GM21447 (cell line): ENCODE measurements at regions not wholly inside any gene's neighbourhood (a gene's known extent, or its start where the extent isn't known, plus 50 kb on each side); places are given as distances from the start of the nearest gene placed in this dataset.

Experiments
- ATAC-seq: cut with Tn5 transposase; IDR thresholded peaks from one replicate; pipeline ENCODE4 v1.9.1; 2021; ENCODE audit not compliant: unreplicated experiment

DNA sequence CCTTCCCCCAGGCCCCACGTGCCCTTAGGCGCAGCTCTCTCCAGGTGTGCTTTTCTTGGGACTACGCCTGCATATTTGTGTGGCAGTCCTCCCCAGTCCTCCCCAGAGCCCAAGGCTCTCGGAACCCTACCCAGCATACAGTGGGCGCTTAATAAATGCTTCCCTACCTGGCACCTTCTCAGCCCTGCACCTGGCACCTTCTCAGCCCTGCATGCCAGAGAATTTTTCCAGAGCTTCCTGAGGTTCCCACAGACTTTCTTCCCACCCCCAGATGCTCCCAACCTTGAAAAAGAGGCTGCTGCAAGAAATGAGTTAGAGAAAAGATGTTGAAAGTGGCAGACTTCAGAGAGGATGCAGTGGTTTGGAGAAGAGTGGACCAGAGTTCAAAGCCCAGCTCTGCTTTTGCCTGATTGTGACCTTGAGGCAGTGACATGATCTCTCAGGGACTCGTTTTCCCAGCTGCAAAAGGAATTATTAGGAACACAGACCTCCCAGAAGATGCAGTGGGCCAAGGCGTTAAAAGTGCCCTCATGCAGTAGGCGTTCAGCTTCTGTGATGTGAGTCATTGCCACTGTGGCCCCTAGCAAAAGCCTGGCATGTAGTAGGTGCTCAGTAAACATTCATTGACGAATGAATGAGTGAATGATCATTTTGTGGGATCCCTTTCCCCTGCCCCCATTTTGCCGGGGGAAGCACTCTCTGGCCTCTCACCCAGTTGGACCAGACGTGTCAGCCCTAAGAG lies 167.2 kb downstream of the PHETA1 start:
- ATAC-seq, result no peak

DNA sequence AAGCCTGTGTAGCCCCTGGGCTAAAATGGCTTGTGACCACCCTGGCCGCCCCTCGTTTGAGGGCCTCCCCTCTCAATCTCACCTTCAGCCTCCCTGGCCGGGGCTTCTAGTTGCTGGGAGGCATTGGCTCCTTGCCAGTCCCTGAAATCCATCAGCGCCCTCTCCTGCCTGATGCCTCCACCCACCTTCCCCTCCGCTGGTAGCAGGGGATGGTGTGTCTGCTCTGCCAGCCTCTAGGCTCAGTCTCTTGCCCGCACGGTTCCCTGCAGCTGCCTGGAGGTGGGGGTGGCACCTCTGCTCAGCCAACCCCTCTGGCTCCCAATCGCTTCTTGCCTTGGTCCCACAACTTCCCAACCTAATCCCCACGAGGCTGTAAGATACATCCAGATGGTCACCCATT lies 167.9 kb downstream of the PHETA1 start:
- ATAC-seq, result no peak

- ATAC-seq, result no peak
These were observed 171.4 kb downstream of the PHETA1 start for GRCh38 chr12:111197376-111197944.

GRCh38 chr12:111196532-111196931 lies 172.4 kb downstream of the PHETA1 start:
- no peak for ATAC-seq

DNA sequence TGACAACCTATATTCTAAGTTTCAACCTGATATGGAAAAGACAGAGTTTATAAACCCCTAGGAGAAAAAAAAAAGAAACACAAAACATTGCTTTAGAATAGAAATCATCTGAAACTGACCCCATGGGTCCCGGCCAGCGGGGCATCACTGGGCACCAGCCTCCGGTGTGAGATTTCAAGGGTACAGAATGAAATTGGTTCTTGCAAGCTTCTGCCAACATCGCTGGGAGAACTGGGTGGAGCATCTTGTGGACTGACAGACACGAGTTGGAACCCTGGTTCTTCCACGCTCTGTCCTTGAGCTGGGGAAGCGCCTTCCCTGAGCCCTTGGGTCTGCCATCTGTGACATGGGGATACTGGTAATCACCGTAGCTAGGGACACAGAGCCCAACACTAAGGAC lies 173.6 kb downstream of the PHETA1 start:
- no peak for ATAC-seq

DNA sequence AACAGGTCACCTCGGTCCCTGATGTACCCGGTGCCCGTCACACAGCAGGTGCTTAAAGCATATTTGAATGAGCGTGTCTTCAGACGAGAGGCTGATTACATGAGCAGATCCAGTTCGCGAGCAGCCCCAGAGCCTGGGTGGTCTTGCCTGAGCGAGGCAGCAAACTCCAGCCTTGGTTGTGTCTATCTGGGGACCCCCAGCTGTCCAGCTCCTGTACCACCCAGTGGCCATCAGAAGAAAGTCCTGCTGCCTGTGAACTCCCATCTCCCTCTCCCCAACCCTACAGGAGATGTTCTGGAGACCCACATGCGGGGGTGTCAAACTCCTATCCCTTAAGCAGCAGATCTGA lies 174.2 kb downstream of the PHETA1 start:
- ATAC-seq, result no peak

GRCh38 chr12:111193977-111194702 lies 174.8 kb downstream of the PHETA1 start:
- ATAC-seq, result no peak

DNA sequence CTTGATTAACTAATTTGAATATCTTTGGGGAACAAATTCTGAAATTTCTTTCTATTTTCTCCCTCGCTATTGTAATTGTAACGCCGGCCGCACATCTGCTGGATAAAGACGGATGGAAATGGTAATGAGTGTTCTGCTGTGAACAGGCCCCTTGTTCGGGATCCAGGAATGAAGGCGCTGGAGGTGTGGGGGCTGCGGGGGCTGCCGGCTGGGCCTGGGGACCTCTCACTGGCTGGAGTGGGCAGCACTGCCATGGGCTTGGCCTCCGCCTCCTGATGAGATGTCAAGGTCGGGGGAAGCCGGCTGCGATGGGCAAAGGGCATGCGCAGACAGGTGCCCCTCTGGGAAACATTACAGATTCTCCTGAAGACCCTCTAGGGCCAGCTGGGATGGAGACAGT lies 175.4 kb downstream of the PHETA1 start:
- no peak for ATAC-seq

DNA sequence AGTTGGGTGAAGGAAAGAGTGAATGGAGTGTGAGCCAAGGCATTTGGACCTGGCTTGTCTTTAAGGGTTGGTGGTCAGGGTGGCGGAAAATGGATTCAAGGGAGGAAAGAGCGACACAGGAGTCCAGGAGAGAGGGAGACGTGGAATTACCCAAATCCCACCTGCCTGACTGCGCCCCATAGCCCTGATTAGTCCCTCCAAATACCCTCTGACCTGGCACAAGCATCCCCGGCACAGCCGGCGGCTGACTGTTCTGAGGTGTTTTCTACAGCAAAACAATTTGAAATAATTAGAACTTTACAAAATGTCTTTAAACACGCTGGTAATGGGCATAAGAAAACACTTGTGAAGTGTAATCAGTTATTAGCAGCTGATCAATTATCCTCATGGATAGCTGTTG lies 175.8 kb downstream of the PHETA1 start:
- no peak for ATAC-seq

- no peak for ATAC-seq
These were observed 176.2 kb downstream of the PHETA1 start for GRCh38 chr12:111192647-111193046.

- ATAC-seq, result no peak
These were observed 178.0 kb downstream of the PHETA1 start for GRCh38 chr12:111190741-111191526.

DNA sequence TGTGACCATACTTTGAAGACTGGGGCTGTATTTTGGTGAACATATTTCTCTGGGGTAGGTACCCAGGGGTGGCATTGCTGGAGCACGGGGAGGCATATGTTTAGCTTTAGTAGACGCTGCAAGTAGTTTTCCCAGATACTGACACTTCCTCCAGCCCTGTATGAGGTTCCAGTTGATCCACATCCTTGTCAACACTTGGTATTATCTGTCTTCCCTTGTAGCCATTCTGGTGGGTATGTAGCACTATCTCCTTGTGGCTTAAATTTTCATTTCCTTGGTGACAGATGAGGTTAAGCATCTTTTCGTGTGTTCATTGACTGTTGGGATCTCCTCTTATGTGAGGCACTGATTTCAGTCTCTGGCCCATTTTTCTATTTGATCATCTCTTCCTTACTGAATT lies 179.1 kb downstream of the PHETA1 start:
- ATAC-seq, result no peak

GRCh38 chr12:111188436-111188835 lies 180.5 kb downstream of the PHETA1 start:
- ATAC-seq, result no peak

GRCh38 chr12:111186347-111186746 lies 182.5 kb downstream of the PHETA1 start:
- no peak for ATAC-seq

DNA sequence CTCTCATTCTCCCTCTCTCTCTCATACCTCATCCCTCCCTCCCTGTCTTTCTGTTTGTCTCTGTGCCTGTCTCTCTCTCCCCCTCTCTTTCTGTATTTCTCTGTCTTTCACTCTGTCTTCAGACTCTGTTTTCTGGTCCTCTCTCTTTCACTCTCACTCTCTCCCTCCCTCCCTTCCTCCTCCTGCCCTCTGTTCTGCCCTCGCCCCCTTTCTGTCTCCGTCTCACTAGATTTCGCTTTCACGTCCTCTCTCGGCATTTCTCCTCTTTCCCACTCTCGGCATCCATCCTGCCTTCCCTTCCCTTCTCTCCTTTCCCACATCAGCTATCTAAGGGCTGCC lies 183.0 kb downstream of the PHETA1 start:
- no peak for ATAC-seq

DNA sequence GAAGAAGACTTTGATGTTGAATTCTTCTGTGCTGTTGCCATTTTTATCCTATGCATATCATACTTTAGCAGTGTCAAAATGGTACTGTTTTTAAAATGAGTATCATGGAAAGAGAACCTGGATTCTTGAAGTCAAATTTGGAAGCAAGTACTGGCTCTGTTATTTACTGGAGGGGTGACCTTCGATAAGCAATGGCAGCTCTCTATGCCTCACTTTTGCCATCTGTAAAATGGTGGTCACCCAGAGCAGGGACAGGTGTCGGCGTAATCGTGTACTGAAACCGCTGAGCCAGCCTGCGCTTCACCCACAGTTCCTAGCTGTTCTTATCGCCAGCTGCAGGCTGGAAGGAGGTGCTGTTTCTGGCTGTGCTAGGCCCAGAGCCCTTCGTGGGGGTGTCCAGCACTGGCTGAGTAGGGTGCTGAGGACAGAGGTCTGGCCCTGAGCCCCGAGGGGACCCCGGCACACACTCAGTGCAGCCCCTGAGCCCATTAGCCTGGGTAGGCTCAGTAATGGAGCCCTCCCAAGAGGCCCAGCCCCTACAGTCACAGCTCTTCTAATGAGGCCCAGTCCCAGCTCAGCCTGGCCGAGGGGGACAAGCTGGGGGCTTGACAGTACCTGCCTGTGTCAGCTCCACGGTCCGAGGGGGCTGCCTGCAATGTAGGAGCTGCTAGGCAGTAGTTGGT lies 183.5 kb downstream of the PHETA1 start:
- ATAC-seq, result no peak

DNA sequence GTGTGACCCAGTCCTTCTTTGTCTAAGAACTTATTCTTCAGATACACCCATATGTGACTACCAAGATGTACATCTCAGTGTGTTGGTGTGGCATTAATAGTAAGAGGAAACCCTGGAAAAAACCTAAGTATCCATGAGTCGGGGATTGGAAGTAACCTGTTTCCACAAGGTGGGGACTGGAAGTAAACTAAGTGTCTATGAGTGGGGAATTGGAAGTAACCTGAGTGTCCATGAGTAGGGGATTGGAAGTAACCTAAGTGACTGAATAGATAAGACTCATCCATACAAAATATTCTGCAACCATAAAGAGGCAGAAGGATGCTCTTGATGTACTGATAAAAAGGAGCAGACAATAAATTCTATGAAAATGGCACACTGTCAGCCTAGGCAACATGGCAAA lies 184.7 kb downstream of the PHETA1 start:
- ATAC-seq, result no peak

- no peak for ATAC-seq
These were observed 185.8 kb downstream of the PHETA1 start for GRCh38 chr12:111183094-111183493.

GRCh38 chr12:111182382-111182781 lies 186.5 kb downstream of the PHETA1 start:
- ATAC-seq, result no peak

- no peak for ATAC-seq
These were observed 187.7 kb downstream of the PHETA1 start for GRCh38 chr12:111181143-111181726.
